Transverse colon (tissue), 3 donors: ENCODE measurements at regions not wholly inside any gene's neighbourhood (a gene's known extent, or its start where the extent isn't known, plus 50 kb on each side); places are given as distances from the start of the nearest gene placed in this dataset.

ENCODE experiments used
- CTCF ChIP-seq, 5 experiments: fragments of 200-600 bp in 3 of 5; fragments of 450-650 bp in 2 of 5; sonication (generic) in 3 of 5; IDR thresholded peaks; 1 replicate in 2 of 5; 2 replicates in 3 of 5; pipeline ENCODE4 v1.5.1; 2016 to 2017; ENCODE audit warnings: antibody characterized with exemption in 5 of 5, inconsistent platforms in 3 of 5, mild to moderate bottlenecking in 2 of 5, moderate library complexity in 1 of 5
- EP300 ChIP-seq: sonication (generic); formaldehyde crosslinking; IDR thresholded peaks from one replicate; pipeline ENCODE4 v1.6.1; 2017; ENCODE audit warnings: antibody characterized with exemption, low read depth
- POLR2A ChIP-seq: fragments of 450-650 bp; IDR thresholded peaks from one replicate; pipeline ENCODE4 v1.6.1; 2016; ENCODE audit warnings: antibody characterized with exemption, mild to moderate bottlenecking, moderate library complexity

GRCh38 chr14:30214014-30214413 is 286.4 kb upstream of the PRKD1 start:
- TF ChIP-seq CTCF (IDR thresholded peaks at IDR 0.05) (no peak), EP300 (no peak), POLR2A (no peak)
